ENCODE measurements at regions not wholly inside any gene's neighbourhood (a gene's known extent, or its start where the extent isn't known, plus 50 kb on each side); places are given as distances from the start of the nearest gene placed in this dataset.

DNA sequence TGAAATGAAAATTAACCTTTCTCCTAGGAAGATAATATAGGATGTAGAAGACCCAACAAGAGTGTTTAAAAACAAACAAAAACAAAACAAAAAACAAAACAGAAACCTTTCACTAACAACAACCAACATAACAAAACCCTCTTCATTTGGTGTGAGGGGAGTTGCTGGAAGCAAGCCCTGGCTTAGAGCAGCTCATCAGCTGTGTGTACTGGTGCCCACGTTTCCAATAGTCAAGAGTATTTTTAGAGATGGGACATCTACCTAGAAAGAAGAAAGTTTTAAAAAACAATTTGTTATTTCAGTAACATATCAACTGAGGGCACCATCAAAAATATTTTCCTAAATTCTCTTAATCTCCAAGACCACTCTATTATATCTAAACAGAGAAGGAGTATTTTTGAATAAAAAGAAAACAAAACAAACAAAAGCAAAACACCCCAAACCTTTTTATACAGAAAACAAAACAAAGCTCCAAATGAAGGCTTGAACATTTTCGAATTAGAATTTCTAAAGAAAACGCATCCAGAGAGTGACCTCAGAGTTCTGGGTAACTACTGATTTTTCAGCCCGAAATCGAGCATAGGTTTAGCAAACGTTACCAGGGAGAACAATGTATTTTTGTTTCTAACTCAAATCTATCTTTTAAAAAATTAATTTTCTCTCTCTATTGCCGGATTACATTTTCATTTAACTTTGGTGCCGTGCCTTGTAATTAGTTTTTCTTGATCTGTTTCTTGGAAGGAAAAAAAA is 134.6 kb downstream of the INSIG2 start:
- no peak overlapping the region for H2BK120ac ChIP-seq (ENCODE audit: low read depth, low read length)
- no peak overlapping the region for H4K8ac ChIP-seq (ENCODE audit: low read depth, low read length)
- peak overlapping the region; percentile 93 for H2AFZ ChIP-seq (ENCODE audit: low read length)
- peaks cover 0 to 25% (median 6%) of the 10 kb centered on the region in 3 experiments for H3K27me3 ChIP-seq (ENCODE audit: control insufficient read depth in 3 of 3, insufficient read depth in 3 of 3, low read depth in 1 of 3, low read length in 3 of 3)
- H3K23ac ChIP-seq (ENCODE audit: low read depth, low read length, poor library complexity), result no peak overlapping the region
- no peak overlapping the region for H2BK12ac ChIP-seq (ENCODE audit: low read length)
- no CpG with 5 or more reads among the region's 8 CpGs for WGBS, 2 donors (ENCODE audit: extremely low coverage in 2 of 2, insufficient read length in 2 of 2, insufficient replicate concordance in 1 of 2)
- H2BK15ac ChIP-seq (ENCODE audit: low read length), result no peak overlapping the region
- H2BK5ac ChIP-seq (ENCODE audit: low read length), result no peak overlapping the region
- H3K9me3 ChIP-seq (replicated peaks in 1 of 2; ENCODE audit: control insufficient read depth in 2 of 2, insufficient read depth in 1 of 2, low read depth in 1 of 2, low read length in 2 of 2), result no peaks in the 10 kb centered on the region
- no peaks in the 10 kb centered on the region for H3K36me3 ChIP-seq (replicated peaks in 1 of 2; ENCODE audit: control insufficient read depth in 2 of 2, insufficient read depth in 2 of 2, low read length in 2 of 2)
- H3K27ac ChIP-seq (replicated peaks; ENCODE audit: low read length), result no peak overlapping the region
- no peak overlapping the region for H3K9ac ChIP-seq (ENCODE audit: low read depth, low read length, poor library complexity)
- no peak overlapping the region for H3K4me2 ChIP-seq (ENCODE audit: insufficient read depth, low read length, poor library complexity, severe bottlenecking)
- H4K91ac ChIP-seq (ENCODE audit: low read depth, low read length, poor library complexity), result no peak overlapping the region
- H3K4ac ChIP-seq (ENCODE audit: low read length), result no peak overlapping the region
- no peaks in the 10 kb centered on the region for H3K79me1 ChIP-seq (ENCODE audit: low read depth, low read length)
- H3K4me3 ChIP-seq (ENCODE audit: low read length in 2 of 2), result peak overlapping the region in 1 of 2 donors; percentile 53
- no peak overlapping the region for H3K18ac ChIP-seq (ENCODE audit: low read length)
- peaks cover 12 to 23% of the 10 kb centered on the region in 2 donors for H3K4me1 ChIP-seq (ENCODE audit: control insufficient read depth in 2 of 2, insufficient read depth in 1 of 2, low read depth in 1 of 2, low read length in 2 of 2)
- no peak overlapping the region for H3K14ac ChIP-seq (ENCODE audit: low read length)
- H2AK5ac ChIP-seq (ENCODE audit: low read depth, low read length), result no peak overlapping the region
- DNase-seq (ENCODE audit: low spot score), result no peak

DNA sequence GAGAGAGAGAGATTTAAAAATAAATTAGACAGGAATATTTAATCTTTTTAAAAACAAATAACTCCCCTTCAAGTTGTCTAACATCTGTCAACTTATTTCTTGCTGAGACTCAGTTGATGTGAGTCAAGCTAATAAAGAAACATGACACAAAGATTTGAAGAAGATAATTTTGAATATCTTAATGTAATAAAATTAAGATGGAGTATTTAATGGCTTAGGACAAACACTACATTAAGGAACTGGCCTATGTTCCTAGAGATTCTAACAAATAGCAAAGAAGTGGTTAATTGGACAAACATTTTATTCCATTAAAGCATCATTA is 134.0 kb downstream of the INSIG2 start:
- H3K79me1 ChIP-seq (ENCODE audit: low read depth, low read length), result no peaks in the 10 kb centered on the region

GRCh38 chr2:118221536-118222272 is 133.4 kb downstream of the INSIG2 start:
- Histone ChIP-seq H3K9ac (ENCODE audit: low read depth, low read length, poor library complexity) (no peak overlapping the region), H2AK5ac (ENCODE audit: low read depth, low read length) (no peak overlapping the region), H3K4me2 (ENCODE audit: insufficient read depth, low read length, poor library complexity, severe bottlenecking) (no peak overlapping the region), H3K4me1 (ENCODE audit: control insufficient read depth in 2 of 2, insufficient read depth in 1 of 2, low read depth in 1 of 2, low read length in 2 of 2) (peaks cover 12 to 23% of the 10 kb centered on the region in 2 donors), H3K4me3 (ENCODE audit: low read length in 2 of 2) (no peak overlapping the region), H2BK15ac (ENCODE audit: low read length) (no peak overlapping the region), H3K79me1 (ENCODE audit: low read depth, low read length) (no peaks in the 10 kb centered on the region), H3K27ac (replicated peaks; ENCODE audit: low read length) (no peak overlapping the region), H4K8ac (ENCODE audit: low read depth, low read length) (no peak overlapping the region), H3K23ac (ENCODE audit: low read depth, low read length, poor library complexity) (no peak overlapping the region), H3K27me3 (ENCODE audit: control insufficient read depth in 3 of 3, insufficient read depth in 3 of 3, low read depth in 1 of 3, low read length in 3 of 3) (peaks cover 0 to 25% (median 6%) of the 10 kb centered on the region in 3 experiments), H2BK5ac (ENCODE audit: low read length) (no peak overlapping the region), H2BK120ac (ENCODE audit: low read depth, low read length) (no peak overlapping the region), H2BK12ac (ENCODE audit: low read length) (no peak overlapping the region), H3K36me3 (replicated peaks in 1 of 2; ENCODE audit: control insufficient read depth in 2 of 2, insufficient read depth in 2 of 2, low read length in 2 of 2) (no peaks in the 10 kb centered on the region), H3K14ac (ENCODE audit: low read length) (no peak overlapping the region), H3K9me3 (replicated peaks in 1 of 2; ENCODE audit: control insufficient read depth in 2 of 2, insufficient read depth in 1 of 2, low read depth in 1 of 2, low read length in 2 of 2) (no peaks in the 10 kb centered on the region), H3K18ac (ENCODE audit: low read length) (no peak overlapping the region), H2AFZ (ENCODE audit: low read length) (no peak overlapping the region), H3K4ac (ENCODE audit: low read length) (no peak overlapping the region), H4K91ac (ENCODE audit: low read depth, low read length, poor library complexity) (no peak overlapping the region)
- peak; percentile 52 for DNase-seq (ENCODE audit: low spot score)
- no CpG with 5 or more reads among the region's 10 CpGs for WGBS, 2 donors (ENCODE audit: extremely low coverage in 2 of 2, insufficient read length in 2 of 2, insufficient replicate concordance in 1 of 2)

More for the DNA sequence above, 134.0 kb downstream of the INSIG2 start:
- no peak overlapping the region for H4K8ac ChIP-seq (ENCODE audit: low read depth, low read length)
- H3K4me3 ChIP-seq (ENCODE audit: low read length in 2 of 2), result no peak overlapping the region
- peaks cover 12 to 23% of the 10 kb centered on the region in 2 donors for H3K4me1 ChIP-seq (ENCODE audit: control insufficient read depth in 2 of 2, insufficient read depth in 1 of 2, low read depth in 1 of 2, low read length in 2 of 2)
- no peak overlapping the region for H2BK5ac ChIP-seq (ENCODE audit: low read length)
- H2BK15ac ChIP-seq (ENCODE audit: low read length), result no peak overlapping the region
- no peak overlapping the region for H2AK5ac ChIP-seq (ENCODE audit: low read depth, low read length)
- H2AFZ ChIP-seq (ENCODE audit: low read length), result no peak overlapping the region
- no peaks in the 10 kb centered on the region for H3K9me3 ChIP-seq (replicated peaks in 1 of 2; ENCODE audit: control insufficient read depth in 2 of 2, insufficient read depth in 1 of 2, low read depth in 1 of 2, low read length in 2 of 2)
- H3K36me3 ChIP-seq (replicated peaks in 1 of 2; ENCODE audit: control insufficient read depth in 2 of 2, insufficient read depth in 2 of 2, low read length in 2 of 2), result no peaks in the 10 kb centered on the region
- peaks cover 0 to 25% (median 6%) of the 10 kb centered on the region in 3 experiments for H3K27me3 ChIP-seq (ENCODE audit: control insufficient read depth in 3 of 3, insufficient read depth in 3 of 3, low read depth in 1 of 3, low read length in 3 of 3)
- H3K27ac ChIP-seq (replicated peaks; ENCODE audit: low read length), result no peak overlapping the region
- no peak overlapping the region for H3K23ac ChIP-seq (ENCODE audit: low read depth, low read length, poor library complexity)
- no peak for DNase-seq (ENCODE audit: low spot score)
- H2BK120ac ChIP-seq (ENCODE audit: low read depth, low read length), result no peak overlapping the region
- H2BK12ac ChIP-seq (ENCODE audit: low read length), result no peak overlapping the region
- no peak overlapping the region for H3K18ac ChIP-seq (ENCODE audit: low read length)
- no peak overlapping the region for H3K4me2 ChIP-seq (ENCODE audit: insufficient read depth, low read length, poor library complexity, severe bottlenecking)
- H3K14ac ChIP-seq (ENCODE audit: low read length), result no peak overlapping the region
- no peak overlapping the region for H4K91ac ChIP-seq (ENCODE audit: low read depth, low read length, poor library complexity)
- no peak overlapping the region for H3K9ac ChIP-seq (ENCODE audit: low read depth, low read length, poor library complexity)
- no peak overlapping the region for H3K4ac ChIP-seq (ENCODE audit: low read length)

GRCh38 chr2:118219611-118220010 is 131.3 kb downstream of the INSIG2 start:
- H3K9ac ChIP-seq (ENCODE audit: low read depth, low read length, poor library complexity), result no peak overlapping the region
- no peak overlapping the region for H2BK5ac ChIP-seq (ENCODE audit: low read length)
- DNase-seq (ENCODE audit: low spot score), result no peak
- no peaks in the 10 kb centered on the region for H3K9me3 ChIP-seq (replicated peaks in 1 of 2; ENCODE audit: control insufficient read depth in 2 of 2, insufficient read depth in 1 of 2, low read depth in 1 of 2, low read length in 2 of 2)
- no peak overlapping the region for H4K91ac ChIP-seq (ENCODE audit: low read depth, low read length, poor library complexity)
- H3K36me3 ChIP-seq (replicated peaks in 1 of 2; ENCODE audit: control insufficient read depth in 2 of 2, insufficient read depth in 2 of 2, low read length in 2 of 2), result no peaks in the 10 kb centered on the region
- no peak overlapping the region for H3K14ac ChIP-seq (ENCODE audit: low read length)
- H2AK5ac ChIP-seq (ENCODE audit: low read depth, low read length), result no peak overlapping the region
- peaks cover 3 to 12% of the 10 kb centered on the region in 2 donors for H3K4me1 ChIP-seq (ENCODE audit: control insufficient read depth in 2 of 2, insufficient read depth in 1 of 2, low read depth in 1 of 2, low read length in 2 of 2)
- H3K79me1 ChIP-seq (ENCODE audit: low read depth, low read length), result no peaks in the 10 kb centered on the region
- no peak overlapping the region for H2AFZ ChIP-seq (ENCODE audit: low read length)
- H3K27ac ChIP-seq (replicated peaks; ENCODE audit: low read length), result no peak overlapping the region
- peaks cover 0 to 20% (median 6%) of the 10 kb centered on the region in 3 experiments for H3K27me3 ChIP-seq (ENCODE audit: control insufficient read depth in 3 of 3, insufficient read depth in 3 of 3, low read depth in 1 of 3, low read length in 3 of 3)
- H2BK15ac ChIP-seq (ENCODE audit: low read length), result no peak overlapping the region
- no peak overlapping the region for H4K8ac ChIP-seq (ENCODE audit: low read depth, low read length)
- no peak overlapping the region for H3K4me3 ChIP-seq (ENCODE audit: low read length in 2 of 2)
- no peak overlapping the region for H2BK12ac ChIP-seq (ENCODE audit: low read length)
- H3K4ac ChIP-seq (ENCODE audit: low read length), result no peak overlapping the region
- H3K4me2 ChIP-seq (ENCODE audit: insufficient read depth, low read length, poor library complexity, severe bottlenecking), result no peak overlapping the region
- no peak overlapping the region for H3K18ac ChIP-seq (ENCODE audit: low read length)
- H2BK120ac ChIP-seq (ENCODE audit: low read depth, low read length), result no peak overlapping the region
- WGBS, 2 donors (ENCODE audit: extremely low coverage in 2 of 2, insufficient read length in 2 of 2, insufficient replicate concordance in 1 of 2), result no CpG with 5 or more reads among the region's 1 CpG
- H3K23ac ChIP-seq (ENCODE audit: low read depth, low read length, poor library complexity), result no peak overlapping the region
